Motor neuron (in vitro differentiated cells): ENCODE measurements at regions not wholly inside any gene's neighbourhood (a gene's known extent, or its start where the extent isn't known, plus 50 kb on each side); places are given as distances from the start of the nearest gene placed in this dataset.

ENCODE experiments used
- ATAC-seq, 8 experiments: fragments of 200-7000 bp; cut with Tn5 transposase; replicated peaks in 6 of 8; 2 replicates each; pipeline ENCODE4 v1.8.0; 2021; ENCODE audit warnings: mild to moderate bottlenecking in 8 of 8, moderate library complexity in 8 of 8
- H3K27ac ChIP-seq, 2 donors: fragments of 250-450 bp; sonication (Bioruptor Pico); 2 replicates each; pipeline ENCODE4 v1.9.0; 2021; ENCODE audit warnings: antibody characterized with exemption in 2 of 2, mild to moderate bottlenecking in 2 of 2, moderate library complexity in 1 of 2
- H3K4me1 ChIP-seq, 2 donors: fragments of 250-450 bp; sonication (Bioruptor Pico); replicated peaks in 1 of 2; 2 replicates each; pipeline ENCODE4 v1.6.1; 2021; ENCODE audit warnings: antibody characterized with exemption in 2 of 2, mild to moderate bottlenecking in 2 of 2, moderate library complexity in 1 of 2
- H3K4me3 ChIP-seq, 5 donors: fragments of 250-450 bp; sonication (Bioruptor Pico); 2 replicates each; pipeline ENCODE4 v1.9.0; 2021; ENCODE audit warnings: antibody characterized with exemption in 5 of 5, mild to moderate bottlenecking in 5 of 5, moderate library complexity in 4 of 5
- WGBS, 10 experiments: fragments of 450-650 bp; shearing (Covaris generic); methylation state at CpG; one replicate each; pipeline ENCODE4 v1.0.0; 2022; 5-methylcytosine and 5-hydroxymethylcytosine counted together
- in situ Hi-C, 9 experiments: fragments of 400-800 bp; cut with MboI; loops; one replicate each; pipeline ENCODE4 v1.15.0; 2021; ENCODE audit warnings: low sequenced_read_pairs in 9 of 9, low pct_unique_long_range_greater_than_20kb in 2 of 9; ENCODE audit not compliant: unreplicated experiment in 9 of 9

DNA sequence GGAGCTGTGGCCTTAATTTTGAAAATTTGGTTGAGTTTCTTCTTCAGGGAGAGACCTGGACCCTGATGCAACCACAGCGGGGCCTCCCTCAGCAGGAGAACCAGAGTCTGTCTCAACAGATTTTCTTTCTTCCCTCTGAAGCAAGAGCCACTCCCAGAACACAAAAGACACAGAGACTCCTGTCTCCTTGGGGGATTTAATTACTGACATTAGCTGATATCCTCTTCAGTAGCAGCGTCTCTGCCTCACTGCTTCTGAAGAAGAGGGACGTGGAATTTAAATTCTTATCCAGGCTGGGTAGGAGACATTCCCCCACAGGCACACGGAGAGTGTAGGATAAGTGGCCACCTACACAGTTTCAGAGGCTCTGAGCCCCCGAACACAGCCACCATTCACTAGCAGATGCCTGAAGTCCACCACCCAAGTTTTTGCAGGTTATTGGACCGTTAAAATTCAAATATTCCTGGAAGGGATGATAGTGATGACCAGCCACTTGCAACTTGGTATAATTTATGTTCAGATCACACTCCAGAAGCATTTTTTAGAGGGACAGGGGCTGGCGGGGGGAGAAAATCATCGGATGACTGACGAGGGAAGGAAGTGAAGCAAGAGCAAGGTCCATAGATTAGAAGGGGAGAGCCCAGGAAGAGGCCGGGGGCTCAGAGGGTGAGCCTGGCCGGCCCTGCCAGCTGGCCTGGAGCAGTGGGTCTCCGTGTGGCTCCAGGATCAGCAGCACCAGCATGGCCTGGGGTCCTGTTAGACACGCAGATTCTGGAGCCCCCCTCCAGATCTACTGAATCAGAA lies 109.7 kb downstream of the BDH1 start:
- WGBS, 10 experiments, result 51 to 83% (median 64%) methylated on average over 2 to 6 of the region's 13 CpGs; no CpG with 5 or more reads in 2 of the 10 experiments
- H3K4me3 ChIP-seq, result no peak overlapping the region
- H3K4me1 ChIP-seq, result peaks cover 10 to 19% of the 10 kb centered on the region in 2 donors
- H3K27ac ChIP-seq, result peak overlapping the region in 1 of 2 donors; percentile 61
- peak in 5 of 8 experiments; percentile 23 to 57 (median 32) for ATAC-seq
- in situ Hi-C loops, result no loop called here

- in situ Hi-C loops, result no loop called here
- no peak for ATAC-seq
- H3K27ac ChIP-seq, result no peak overlapping the region
- peaks cover 10 to 22% of the 10 kb centered on the region in 2 donors for H3K4me1 ChIP-seq
- no peak overlapping the region for H3K4me3 ChIP-seq
- WGBS, 10 experiments, result 50 to 97% (median 88%) methylated on average over 1 to 12 of the region's 14 CpGs; no CpG with 5 or more reads in 1 of the 10 experiments
Measured at GRCh38 chr3:197444793-197445379, 110.9 kb downstream of the BDH1 start.

DNA sequence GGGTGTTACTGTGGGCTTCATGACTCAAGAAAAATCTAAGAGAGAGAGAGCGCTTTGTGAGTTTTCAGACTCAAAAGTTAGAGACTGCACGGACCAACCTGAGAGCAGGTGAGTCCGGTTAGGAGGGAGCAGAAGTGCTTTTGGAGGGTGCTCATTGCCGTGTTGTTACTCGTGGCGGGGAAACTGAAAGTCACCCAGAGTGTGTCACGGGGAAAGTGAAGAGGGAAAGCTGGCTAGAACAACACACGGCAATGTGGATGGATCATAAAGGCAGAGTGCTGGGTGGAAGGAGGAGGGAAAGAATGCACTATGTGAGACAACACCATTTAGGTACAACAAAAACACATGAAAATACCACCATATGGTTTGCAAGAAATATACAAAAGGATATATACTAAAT lies 112.3 kb downstream of the BDH1 start:
- ATAC-seq, result no peak
- in situ Hi-C loops, result no loop called here
- Histone ChIP-seq H3K4me1 (peaks cover 10 to 27% of the 10 kb centered on the region in 2 donors), H3K27ac (no peak overlapping the region), H3K4me3 (no peak overlapping the region)
- 47 to 100% (median 89%) methylated on average over 2 to 8 of the region's 8 CpGs for WGBS, 10 experiments

DNA sequence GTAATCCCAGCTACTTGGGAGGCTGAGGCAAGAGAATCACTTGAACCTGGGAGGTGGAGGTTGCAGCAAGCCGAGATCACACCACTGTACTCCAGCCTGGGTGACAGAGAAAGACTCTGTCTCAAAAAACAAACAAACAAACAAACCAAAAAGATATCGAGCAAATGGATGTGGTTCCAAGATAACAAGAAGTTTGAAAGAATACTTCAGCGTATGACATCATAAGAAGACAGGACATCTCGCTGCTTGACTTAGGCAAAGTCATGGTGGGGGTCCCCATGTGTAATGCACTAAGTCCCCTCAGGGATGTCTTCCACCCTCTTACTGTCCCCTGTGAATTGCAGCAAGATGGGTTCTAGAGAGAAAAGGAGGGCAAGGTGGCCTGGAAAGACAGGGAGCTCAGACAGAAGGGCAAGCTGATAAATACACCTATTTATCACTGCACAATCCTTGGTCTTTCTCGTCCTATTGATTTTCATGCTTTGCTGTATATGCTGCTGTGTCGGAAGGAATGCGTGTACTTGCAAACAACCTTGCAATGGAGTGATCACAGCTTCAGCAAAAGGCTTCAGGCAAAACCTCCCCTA lies 115.0 kb downstream of the BDH1 start:
- WGBS, 10 experiments, result 20 to 95% (median 85%) methylated on average over 1 to 7 of the region's 7 CpGs
- H3K27ac ChIP-seq, result no peak overlapping the region
- no peak for ATAC-seq
- no peak overlapping the region for H3K4me3 ChIP-seq
- H3K4me1 ChIP-seq, result peaks cover 3 to 16% of the 10 kb centered on the region in 2 donors
- in situ Hi-C loops, result no loop called here

DNA sequence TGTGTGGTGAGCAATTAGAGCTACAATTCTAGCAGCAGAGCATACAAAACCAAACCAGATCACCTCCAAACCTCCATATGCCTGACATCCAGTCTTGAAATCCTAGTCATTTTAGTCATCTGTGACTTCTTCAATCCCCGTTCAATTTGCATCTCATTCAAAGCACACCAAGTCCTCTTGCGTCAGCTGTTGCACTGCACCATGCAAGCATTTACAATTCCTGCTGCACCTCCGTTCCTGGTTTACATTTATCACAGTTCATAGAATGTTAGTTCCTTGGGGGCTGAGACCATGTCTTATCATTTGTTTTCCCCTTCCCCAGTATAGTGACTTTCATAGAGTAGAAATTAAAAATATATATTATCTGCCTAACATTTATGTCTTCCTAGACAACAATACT lies 116.9 kb downstream of the BDH1 start:
- peak in 4 of 8 experiments; percentile 31 to 92 (median 64) for ATAC-seq
- in situ Hi-C loops, result no loop called here
- 45 to 96% (median 79%) methylated on average over 2 to 3 of the region's 3 CpGs for WGBS, 10 experiments
- peaks cover 8 to 26% of the 10 kb centered on the region in 2 donors for H3K4me1 ChIP-seq
- no peak overlapping the region for H3K27ac ChIP-seq
- no peak overlapping the region for H3K4me3 ChIP-seq

DNA sequence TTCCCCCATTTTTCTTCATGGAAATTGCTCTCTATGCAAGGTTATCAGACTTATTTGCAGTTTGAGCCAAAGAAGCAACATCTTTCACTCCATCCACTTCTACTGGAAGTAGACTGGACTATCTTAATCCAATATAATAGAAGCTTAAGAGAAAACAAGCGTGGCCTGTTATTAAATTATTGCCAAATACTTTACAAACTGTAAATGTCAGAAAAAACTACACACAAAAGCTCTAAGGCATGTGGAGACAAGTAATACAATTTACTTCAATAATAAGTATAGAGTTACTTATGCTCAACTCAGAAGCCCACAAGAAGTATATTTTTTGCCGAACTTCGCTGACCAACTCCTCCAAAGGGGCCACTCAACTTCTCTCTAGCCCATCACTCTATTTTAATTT lies 120.3 kb downstream of the BDH1 start:
- H3K4me3 ChIP-seq, result no peak overlapping the region
- WGBS, 10 experiments, result 57 to 100% (median 91%) methylated on average over 2 to 3 of the region's 3 CpGs; no CpG with 5 or more reads in 1 of the 10 experiments
- H3K27ac ChIP-seq, result no peak overlapping the region
- in situ Hi-C loops, result no loop called here
- peaks cover 13 to 19% of the 10 kb centered on the region in 2 donors for H3K4me1 ChIP-seq
- no peak for ATAC-seq

GRCh38 chr3:197434830-197435229 lies 120.9 kb downstream of the BDH1 start:
- Histone ChIP-seq H3K4me3 (no peak overlapping the region), H3K4me1 (peaks cover 13 to 19% of the 10 kb centered on the region in 2 donors), H3K27ac (no peak overlapping the region)
- 44 to 100% (median 78%) methylated on average over 2 to 5 of the region's 7 CpGs for WGBS, 10 experiments
- peak in 5 of 8 experiments; percentile 50 to 89 (median 58) for ATAC-seq
- in situ Hi-C loops, result no loop called here

- H3K27ac ChIP-seq, result no peak overlapping the region
- WGBS, 10 experiments, result 0 to 100% (median 81%) methylated on average over 1 to 3 of the region's 4 CpGs; no CpG with 5 or more reads in 1 of the 10 experiments
- in situ Hi-C loops, result no loop called here
- H3K4me1 ChIP-seq, result peaks cover 23 to 24% of the 10 kb centered on the region in 2 donors
- no peak overlapping the region for H3K4me3 ChIP-seq
- no peak for ATAC-seq
Measured at GRCh38 chr3:197432384-197433127, 123.2 kb downstream of the BDH1 start.

- no peak overlapping the region for H3K27ac ChIP-seq
- in situ Hi-C loops, result no loop called here
- 50 to 100% (median 83%) methylated on average over 1 to 6 of the region's 6 CpGs; no CpG with 5 or more reads in 1 of the 10 experiments for WGBS, 10 experiments
Measured at GRCh38 chr3:197431346-197431910, 124.3 kb downstream of the BDH1 start.

GRCh38 chr3:197430934-197431333 lies 124.8 kb downstream of the BDH1 start:
- H3K27ac ChIP-seq, result no peak overlapping the region
- peak in 1 of 8 experiments; percentile 8 for ATAC-seq
- in situ Hi-C loops, result no loop called here
- H3K4me3 ChIP-seq, result no peak overlapping the region
- H3K4me1 ChIP-seq, result peaks cover 23 to 24% of the 10 kb centered on the region in 2 donors
- WGBS, 10 experiments, result 0 to 100% (median 86%) methylated on average over 1 of the region's 1 CpG

More at GRCh38 chr3:197431346-197431910, 124.3 kb downstream of the BDH1 start:
- H3K4me1 ChIP-seq, result peaks cover 23 to 24% of the 10 kb centered on the region in 2 donors
- no peak for ATAC-seq
- no peak overlapping the region for H3K4me3 ChIP-seq

DNA sequence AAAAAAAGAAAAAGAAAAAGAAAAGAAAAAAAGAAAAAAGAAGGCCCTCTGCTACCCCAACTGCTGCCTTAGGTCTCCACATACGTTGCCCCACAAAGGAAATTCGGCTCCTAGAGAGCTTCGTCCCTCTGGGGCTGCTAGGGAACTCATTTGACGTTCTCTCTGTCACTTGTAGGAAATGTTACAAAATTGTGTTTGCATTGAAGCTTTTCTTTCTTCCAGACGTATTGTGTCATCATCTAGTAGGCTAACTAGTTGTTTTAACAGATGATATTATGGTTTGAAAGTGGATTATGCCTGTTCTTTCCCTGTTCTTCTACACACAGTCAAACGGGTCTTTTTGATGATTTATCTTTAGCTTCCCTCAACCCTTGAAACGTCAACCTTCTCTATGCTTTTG lies 125.3 kb downstream of the BDH1 start:
- Histone ChIP-seq H3K27ac (no peak overlapping the region), H3K4me3 (no peak overlapping the region), H3K4me1 (peaks cover 20 to 23% of the 10 kb centered on the region in 2 donors)
- 0 to 84% (median 60%) methylated on average over 2 to 7 of the region's 7 CpGs; no CpG with 5 or more reads in 2 of the 10 experiments for WGBS, 10 experiments
- no peak for ATAC-seq
- in situ Hi-C loops, result no loop called here

GRCh38 chr3:197428952-197429351 lies 126.8 kb downstream of the BDH1 start:
- 19 to 71% (median 40%) methylated on average over 1 to 7 of the region's 7 CpGs; no CpG with 5 or more reads in 1 of the 10 experiments for WGBS, 10 experiments
- H3K27ac ChIP-seq, result no peak overlapping the region
- ATAC-seq, result no peak
- H3K4me1 ChIP-seq, result peaks cover 10 to 15% of the 10 kb centered on the region in 2 donors
- in situ Hi-C loops, result no loop called here
- no peak overlapping the region for H3K4me3 ChIP-seq
